CD4-positive, CD25-positive, alpha-beta regulatory T cell (primary cell): ENCODE measurements at regions not wholly inside any gene's neighbourhood (a gene's known extent, or its start where the extent isn't known, plus 50 kb on each side); places are given as distances from the start of the nearest gene placed in this dataset.

Source experiments
- ATAC-seq, 2 donors: fragments of 150-1000 bp; cut with Tn5 transposase; one replicate each; pipeline ENCODE4 v1.10.0; 2021; ENCODE audit warnings: low read depth in 2 of 2, moderate number of reproducible peaks in 2 of 2, moderate library complexity in 1 of 2
- DNase-seq, 3 donors: peaks; one replicate each; pipeline versions ENCODE4 v3.0.0 to v3.0.0-alpha.2; 2012 to 2022; ENCODE audit warnings: mixed read lengths in 1 of 3
- H3K27ac ChIP-seq: one replicate; pipeline ENCODE4 v1.7.0; 2013; ENCODE audit warnings: mild to moderate bottlenecking, low read length; ENCODE audit not compliant: insufficient read depth, poor library complexity, severe bottlenecking
- H3K27me3 ChIP-seq: one replicate; pipeline ENCODE4 v1.7.0; 2013; ENCODE audit warnings: low read length; ENCODE audit not compliant: control insufficient read depth, insufficient read depth
- H3K36me3 ChIP-seq: one replicate; pipeline ENCODE4 v1.7.0; 2013; ENCODE audit warnings: mild to moderate bottlenecking, low read length, moderate library complexity; ENCODE audit not compliant: control insufficient read depth, insufficient read depth
- H3K4me1 ChIP-seq: 2 replicates; pipeline ENCODE4 v1.7.0; 2013; ENCODE audit warnings: mild to moderate bottlenecking, low read length; ENCODE audit not compliant: insufficient read depth, control insufficient read depth, poor library complexity, severe bottlenecking
- H3K4me3 ChIP-seq: one replicate; pipeline ENCODE4 v1.7.0; 2013; ENCODE audit warnings: low read depth, mild to moderate bottlenecking, low read length, moderate library complexity
- H3K9me3 ChIP-seq, 2 experiments: 1 replicate in 1 of 2; 2 replicates in 1 of 2; pipeline ENCODE4 v1.7.0; 2013; ENCODE audit warnings: low read length in 2 of 2, mild to moderate bottlenecking in 1 of 2, moderate library complexity in 1 of 2; ENCODE audit not compliant: control insufficient read depth in 2 of 2
- H3K27ac Mint-ChIP-seq, 3 donors: one replicate each; pipeline ENCODE4 v1.8.0; 2020 to 2022; ENCODE audit warnings: mild to moderate bottlenecking in 3 of 3, mixed read lengths in 3 of 3, moderate library complexity in 2 of 3
- H3K27me3 Mint-ChIP-seq: one replicate; pipeline ENCODE4 v1.8.0; 2022; ENCODE audit warnings: mild to moderate bottlenecking, mixed read lengths
- H3K36me3 Mint-ChIP-seq: one replicate; pipeline ENCODE4 v1.8.0; 2020; ENCODE audit warnings: mixed read lengths
- H3K4me1 Mint-ChIP-seq, 4 donors: one replicate each; pipeline ENCODE4 v1.8.0; 2020 to 2022; ENCODE audit warnings: mixed read lengths in 4 of 4, mild to moderate bottlenecking in 1 of 4
- H3K4me3 Mint-ChIP-seq, 4 donors: one replicate each; pipeline ENCODE4 v1.8.0; 2020 to 2022; ENCODE audit warnings: mild to moderate bottlenecking in 4 of 4, mixed read lengths in 4 of 4, moderate library complexity in 3 of 4
- H3K9me3 Mint-ChIP-seq, 7 donors: one replicate each; pipeline ENCODE4 v1.8.0; 2020 to 2022; ENCODE audit warnings: mixed read lengths in 7 of 7, mild to moderate bottlenecking in 3 of 7, moderate library complexity in 2 of 7

GRCh38 chr6:166046982-166047381 lies 120.7 kb downstream of the TBXT start:
- Histone ChIP-seq H3K9me3 (no peaks in the 10 kb centered on the region), H3K27me3 (no peaks in the 10 kb centered on the region), H3K27ac (no peak overlapping the region), H3K4me3 (no peak overlapping the region), H3K4me1 (no peaks in the 10 kb centered on the region), H3K36me3 (no peaks in the 10 kb centered on the region)
- no peaks in the 10 kb centered on the region for H3K36me3 Mint-ChIP-seq
- DNase-seq (no peak), ATAC-seq (no peak)
- H3K9me3 Mint-ChIP-seq: peaks cover 0 to 7% (median 3%) of the 10 kb centered on the region in 7 donors
- no peak overlapping the region for H3K27ac Mint-ChIP-seq
- no peak overlapping the region for H3K4me3 Mint-ChIP-seq
- H3K4me1 Mint-ChIP-seq: no peaks in the 10 kb centered on the region
- H3K27me3 Mint-ChIP-seq: no peaks in the 10 kb centered on the region

- Mint-ChIP-seq H3K9me3 (peaks cover 0 to 6% (median 0%) of the 10 kb centered on the region in 7 donors), H3K27me3 (no peaks in the 10 kb centered on the region), H3K4me3 (no peak overlapping the region), H3K4me1 (no peaks in the 10 kb centered on the region), H3K27ac (no peak overlapping the region), H3K36me3 (no peaks in the 10 kb centered on the region)
- no peak overlapping the region for H3K4me3 ChIP-seq
- ATAC-seq (no peak), DNase-seq (no peak)
- no peak overlapping the region for H3K27ac ChIP-seq
- H3K36me3 ChIP-seq: no peaks in the 10 kb centered on the region
- no peaks in the 10 kb centered on the region for H3K4me1 ChIP-seq
- H3K27me3 ChIP-seq: no peaks in the 10 kb centered on the region
- no peaks in the 10 kb centered on the region for H3K9me3 ChIP-seq
These were observed 121.4 kb downstream of the TBXT start for GRCh38 chr6:166046226-166046625.

- Histone ChIP-seq H3K9me3 (no peaks in the 10 kb centered on the region), H3K4me1 (no peaks in the 10 kb centered on the region), H3K36me3 (no peaks in the 10 kb centered on the region), H3K4me3 (no peak overlapping the region), H3K27ac (no peak overlapping the region), H3K27me3 (no peaks in the 10 kb centered on the region)
- H3K4me3 Mint-ChIP-seq: no peak overlapping the region
- ATAC-seq: no peak
- no peaks in the 10 kb centered on the region for H3K36me3 Mint-ChIP-seq
- no peaks in the 10 kb centered on the region for H3K27me3 Mint-ChIP-seq
- H3K9me3 Mint-ChIP-seq: peaks cover 0 to 6% (median 0%) of the 10 kb centered on the region in 7 donors
- H3K4me1 Mint-ChIP-seq: no peaks in the 10 kb centered on the region
- no peak overlapping the region for H3K27ac Mint-ChIP-seq
- no peak for DNase-seq
These were observed 121.8 kb downstream of the TBXT start for GRCh38 chr6:166045860-166046200.

DNA sequence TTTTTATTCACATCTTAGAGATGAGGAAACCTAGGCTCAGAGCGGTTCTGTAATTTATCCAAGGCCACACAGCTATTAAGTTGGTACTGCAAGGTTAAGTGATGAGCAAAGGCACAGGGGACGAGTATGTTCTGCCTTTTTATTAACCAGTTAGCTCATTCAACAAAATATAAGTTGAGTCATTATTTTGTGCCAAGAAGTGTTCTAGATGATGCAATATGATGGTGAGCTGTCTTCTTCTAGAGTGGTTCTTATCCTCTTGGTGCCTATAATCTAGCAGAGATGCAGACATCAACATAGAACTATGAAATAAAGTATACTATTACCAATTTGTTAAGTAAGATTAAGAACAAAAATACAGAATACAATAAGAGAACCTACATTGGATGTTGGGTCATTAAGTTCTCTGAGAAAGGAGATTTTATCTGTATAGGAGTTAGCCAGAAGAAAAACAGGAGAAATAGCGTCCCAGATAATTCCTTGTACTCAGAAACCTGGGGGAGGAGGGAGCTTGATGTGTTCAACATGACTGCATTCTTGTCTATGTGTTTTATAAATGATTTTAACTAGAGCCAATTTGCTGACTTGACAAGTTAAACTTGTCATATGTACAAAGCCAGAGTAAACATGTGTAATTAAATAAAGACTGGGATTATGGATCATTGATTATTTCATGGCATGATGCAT lies 122.3 kb downstream of the TBXT start:
- Histone ChIP-seq H3K36me3 (no peaks in the 10 kb centered on the region), H3K4me1 (no peaks in the 10 kb centered on the region), H3K27ac (no peak overlapping the region), H3K4me3 (no peak overlapping the region), H3K9me3 (no peaks in the 10 kb centered on the region), H3K27me3 (no peaks in the 10 kb centered on the region)
- H3K36me3 Mint-ChIP-seq: no peaks in the 10 kb centered on the region
- H3K4me3 Mint-ChIP-seq: no peak overlapping the region
- no peak for ATAC-seq
- peaks cover 0 to 4% (median 0%) of the 10 kb centered on the region in 7 donors for H3K9me3 Mint-ChIP-seq
- no peak for DNase-seq
- H3K4me1 Mint-ChIP-seq: no peaks in the 10 kb centered on the region
- H3K27ac Mint-ChIP-seq: no peak overlapping the region
- H3K27me3 Mint-ChIP-seq: no peaks in the 10 kb centered on the region

- Mint-ChIP-seq H3K27me3 (peaks cover under 1% of the 10 kb centered on the region), H3K27ac (no peak overlapping the region), H3K4me1 (no peaks in the 10 kb centered on the region), H3K4me3 (no peak overlapping the region), H3K9me3 (peaks cover 0 to 20% (median 7%) of the 10 kb centered on the region in 7 donors), H3K36me3 (no peaks in the 10 kb centered on the region)
- Histone ChIP-seq H3K4me1 (no peaks in the 10 kb centered on the region), H3K27me3 (no peaks in the 10 kb centered on the region), H3K4me3 (no peak overlapping the region), H3K27ac (no peak overlapping the region), H3K36me3 (no peaks in the 10 kb centered on the region), H3K9me3 (no peaks in the 10 kb centered on the region)
- no peak for DNase-seq
- ATAC-seq: no peak
These were observed 126.4 kb downstream of the TBXT start for GRCh38 chr6:166041277-166041676.

- H3K27ac ChIP-seq: no peak overlapping the region
- ATAC-seq (no peak), DNase-seq (no peak)
- H3K9me3 ChIP-seq: no peaks in the 10 kb centered on the region
- no peak overlapping the region for H3K4me3 ChIP-seq
- no peak overlapping the region for H3K4me3 Mint-ChIP-seq
- no peak overlapping the region for H3K27ac Mint-ChIP-seq
- peaks cover 4% of the 10 kb centered on the region for H3K27me3 Mint-ChIP-seq
- no peaks in the 10 kb centered on the region for H3K4me1 ChIP-seq
- no peaks in the 10 kb centered on the region for H3K4me1 Mint-ChIP-seq
- no peaks in the 10 kb centered on the region for H3K36me3 ChIP-seq
- no peaks in the 10 kb centered on the region for H3K27me3 ChIP-seq
- no peaks in the 10 kb centered on the region for H3K36me3 Mint-ChIP-seq
- H3K9me3 Mint-ChIP-seq: peaks cover 0 to 20% (median 7%) of the 10 kb centered on the region in 7 donors
These were observed 127.4 kb downstream of the TBXT start for GRCh38 chr6:166040292-166040691.

DNA sequence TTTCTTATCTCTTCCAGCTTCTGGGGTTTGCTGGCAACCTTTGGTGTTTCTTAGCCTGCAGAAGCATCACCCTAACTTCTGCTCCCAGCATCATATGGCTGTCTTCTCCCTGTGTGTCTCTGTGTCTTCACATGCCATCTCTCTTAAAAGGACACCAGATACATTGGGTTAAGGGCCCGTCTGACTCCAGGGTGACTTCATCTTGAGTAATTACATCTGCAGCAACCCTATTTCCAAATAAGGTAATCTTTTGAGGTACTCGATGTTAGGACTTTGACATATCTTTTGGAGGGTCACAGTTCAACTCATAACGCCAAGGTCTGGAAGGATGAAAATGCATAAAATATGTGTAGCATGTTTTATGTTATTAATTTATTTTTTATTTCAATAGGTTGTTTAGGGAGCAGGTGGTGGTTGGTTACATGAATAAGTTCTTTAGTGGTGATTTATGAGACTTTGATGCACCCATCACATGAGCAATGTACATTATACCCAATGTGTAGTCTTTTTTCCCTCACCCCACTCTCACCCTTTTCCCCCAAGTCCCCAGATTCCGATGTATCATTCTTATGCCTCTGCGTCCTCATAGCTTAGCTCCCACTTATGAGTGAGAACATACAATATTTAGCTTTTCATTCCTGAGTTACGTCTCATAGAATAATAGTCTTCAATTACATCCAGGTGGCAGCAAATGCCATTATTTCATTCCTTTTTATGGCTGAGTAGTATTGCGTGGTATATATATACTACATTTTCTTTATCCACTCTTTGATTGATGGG lies 131.1 kb downstream of the TBXT start:
- no peaks in the 10 kb centered on the region for H3K9me3 ChIP-seq
- no peak overlapping the region for H3K4me3 Mint-ChIP-seq
- no peaks in the 10 kb centered on the region for H3K27me3 ChIP-seq
- no peak overlapping the region for H3K4me3 ChIP-seq
- no peaks in the 10 kb centered on the region for H3K36me3 Mint-ChIP-seq
- H3K4me1 ChIP-seq: no peaks in the 10 kb centered on the region
- no peaks in the 10 kb centered on the region for H3K4me1 Mint-ChIP-seq
- peak overlapping the region in 1 of 3 donors; percentile 52 for H3K27ac Mint-ChIP-seq
- peaks cover 4% of the 10 kb centered on the region for H3K27me3 Mint-ChIP-seq
- no peak for DNase-seq
- no peaks in the 10 kb centered on the region for H3K36me3 ChIP-seq
- no peak for ATAC-seq
- H3K27ac ChIP-seq: no peak overlapping the region
- peaks cover 2 to 20% (median 7%) of the 10 kb centered on the region in 7 donors for H3K9me3 Mint-ChIP-seq
